ENCODE measurements at regions not wholly inside any gene's neighbourhood (a gene's known extent, or its start where the extent isn't known, plus 50 kb on each side); places are given as distances from the start of the nearest gene placed in this dataset.

DNA sequence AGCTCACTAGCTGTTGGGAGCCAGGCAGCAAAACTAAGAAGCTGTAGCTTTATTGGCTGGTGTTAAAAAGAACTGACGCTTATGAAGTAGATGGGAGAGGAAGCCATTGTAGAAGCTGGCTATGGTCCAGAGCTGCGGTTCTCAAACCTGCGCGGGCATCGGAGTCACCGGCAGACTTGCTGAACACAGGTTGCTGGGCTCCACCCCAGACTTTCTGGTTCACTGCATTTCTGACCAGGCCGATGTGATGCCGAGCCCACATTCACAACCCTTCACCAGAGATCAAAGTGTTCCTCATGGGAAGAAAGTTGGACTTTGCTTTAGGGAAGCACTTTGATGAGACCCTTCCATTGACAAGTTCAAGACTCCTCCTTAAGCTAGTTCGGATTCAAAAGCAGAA lies 231.6 kb downstream of the QKI start:
- in situ Hi-C loops (cut with MboI; ENCODE audit: low sequenced_read_pairs): no loop called here
- H2BK120ac ChIP-seq (ENCODE audit: low read depth, low read length): no peak overlapping the region
- H2AFZ ChIP-seq (replicated peaks; ENCODE audit: low read length, poor library complexity): no peak overlapping the region
- H2BK20ac ChIP-seq (ENCODE audit: low read depth, low read length): no peak overlapping the region
- dilution Hi-C loops (cut with HindIII; ENCODE audit: low sequenced_read_pairs, unreplicated experiment): no loop called here
- no peak overlapping the region for H4K5ac ChIP-seq (ENCODE audit: low read depth, low read length)
- no peak overlapping the region for H3K9ac ChIP-seq (ENCODE audit: low read depth, low read length)
- H3K4me2 ChIP-seq (ENCODE audit: low read depth, low read length): no peak overlapping the region
- H3K18ac ChIP-seq (ENCODE audit: low read depth, low read length): no peak overlapping the region
- no peak overlapping the region for H3K4ac ChIP-seq (ENCODE audit: low read depth, low read length)
- H3K56ac ChIP-seq (ENCODE audit: extremely low read depth, insufficient read depth, low read length): no peak overlapping the region
- H4K8ac ChIP-seq (ENCODE audit: low read depth in 2 of 2, low read length in 2 of 2): no peak overlapping the region
- no CpG with 5 or more reads among the region's 9 CpGs for WGBS, 2 experiments (ENCODE audit: extremely low coverage in 2 of 2, insufficient read length in 1 of 2)
- POLR2A ChIA-PET (ENCODE audit: unreplicated experiment): no interaction called here
- no peaks in the 10 kb centered on the region for H3K36me3 ChIP-seq (ENCODE audit: control insufficient read depth, insufficient read depth, low read length)
- no peak overlapping the region for H2AK9ac ChIP-seq (replicated peaks; ENCODE audit: low read depth, low read length, poor library complexity)
- no peak overlapping the region for H3K4me3 ChIP-seq (ENCODE audit: insufficient read depth, low read depth, low read length)
- H3K27ac ChIP-seq (ENCODE audit: insufficient read depth, low read length): no peak overlapping the region
- TF ChIP-seq NFE2L2 (IDR thresholded peaks at IDR 0.05; ENCODE audit: low read depth, low read length): no peak
- TF ChIP-seq RAD21 (IDR thresholded peaks at IDR 0.05; ENCODE audit: low read length): no peak
- TF ChIP-seq, protein P1, sequence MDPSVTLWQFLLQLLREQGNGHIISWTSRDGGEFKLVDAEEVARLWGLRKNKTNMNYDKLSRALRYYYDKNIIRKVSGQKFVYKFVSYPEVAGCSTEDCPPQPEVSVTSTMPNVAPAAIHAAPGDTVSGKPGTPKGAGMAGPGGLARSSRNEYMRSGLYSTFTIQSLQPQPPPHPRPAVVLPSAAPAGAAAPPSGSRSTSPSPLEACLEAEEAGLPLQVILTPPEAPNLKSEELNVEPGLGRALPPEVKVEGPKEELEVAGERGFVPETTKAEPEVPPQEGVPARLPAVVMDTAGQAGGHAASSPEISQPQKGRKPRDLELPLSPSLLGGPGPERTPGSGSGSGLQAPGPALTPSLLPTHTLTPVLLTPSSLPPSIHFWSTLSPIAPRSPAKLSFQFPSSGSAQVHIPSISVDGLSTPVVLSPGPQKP (IDR thresholded peaks at IDR 0.05; ENCODE audit: borderline replicate concordance, low read depth, low read length): no peak
- TF ChIP-seq SMC3 (IDR thresholded peaks at IDR 0.05; ENCODE audit: low read depth, low read length): no peak
- TF ChIP-seq, protein P2, sequence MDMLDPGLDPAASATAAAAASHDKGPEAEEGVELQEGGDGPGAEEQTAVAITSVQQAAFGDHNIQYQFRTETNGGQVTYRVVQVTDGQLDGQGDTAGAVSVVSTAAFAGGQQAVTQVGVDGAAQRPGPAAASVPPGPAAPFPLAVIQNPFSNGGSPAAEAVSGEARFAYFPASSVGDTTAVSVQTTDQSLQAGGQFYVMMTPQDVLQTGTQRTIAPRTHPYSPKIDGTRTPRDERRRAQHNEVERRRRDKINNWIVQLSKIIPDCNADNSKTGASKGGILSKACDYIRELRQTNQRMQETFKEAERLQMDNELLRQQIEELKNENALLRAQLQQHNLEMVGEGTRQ (IDR thresholded peaks at IDR 0.05; ENCODE audit: low read depth, low read length): no peak
- no peak for TF ChIP-seq CEBPB (IDR thresholded peaks at IDR 0.05; ENCODE audit: low read depth, low read length)
- TF ChIP-seq, protein P3, sequence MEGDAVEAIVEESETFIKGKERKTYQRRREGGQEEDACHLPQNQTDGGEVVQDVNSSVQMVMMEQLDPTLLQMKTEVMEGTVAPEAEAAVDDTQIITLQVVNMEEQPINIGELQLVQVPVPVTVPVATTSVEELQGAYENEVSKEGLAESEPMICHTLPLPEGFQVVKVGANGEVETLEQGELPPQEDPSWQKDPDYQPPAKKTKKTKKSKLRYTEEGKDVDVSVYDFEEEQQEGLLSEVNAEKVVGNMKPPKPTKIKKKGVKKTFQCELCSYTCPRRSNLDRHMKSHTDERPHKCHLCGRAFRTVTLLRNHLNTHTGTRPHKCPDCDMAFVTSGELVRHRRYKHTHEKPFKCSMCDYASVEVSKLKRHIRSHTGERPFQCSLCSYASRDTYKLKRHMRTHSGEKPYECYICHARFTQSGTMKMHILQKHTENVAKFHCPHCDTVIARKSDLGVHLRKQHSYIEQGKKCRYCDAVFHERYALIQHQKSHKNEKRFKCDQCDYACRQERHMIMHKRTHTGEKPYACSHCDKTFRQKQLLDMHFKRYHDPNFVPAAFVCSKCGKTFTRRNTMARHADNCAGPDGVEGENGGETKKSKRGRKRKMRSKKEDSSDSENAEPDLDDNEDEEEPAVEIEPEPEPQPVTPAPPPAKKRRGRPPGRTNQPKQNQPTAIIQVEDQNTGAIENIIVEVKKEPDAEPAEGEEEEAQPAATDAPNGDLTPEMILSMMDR (conservative IDR thresholded peaks at IDR 0.05; ENCODE audit: low read depth, low read length): no peak
- TF ChIP-seq MXI1 (IDR thresholded peaks at IDR 0.05; ENCODE audit: borderline replicate concordance, low read depth, low read length): no peak
- TF ChIP-seq FOS (IDR thresholded peaks at IDR 0.05; ENCODE audit: low read depth, low read length): no peak
- no peak for TF ChIP-seq MAZ (IDR thresholded peaks at IDR 0.05; ENCODE audit: borderline replicate concordance, low read depth, low read length)
- TF ChIP-seq BHLHE40 (IDR thresholded peaks at IDR 0.05; ENCODE audit: low read depth, low read length): no peak
- TF ChIP-seq RCOR1 (IDR thresholded peaks at IDR 0.05; ENCODE audit: insufficient replicate concordance, low read length): no peak
- no peak for TF ChIP-seq CHD1 (IDR thresholded peaks at IDR 0.05; ENCODE audit: low read depth, low read length)
- no peak for TF ChIP-seq MAFK (IDR thresholded peaks at IDR 0.05; ENCODE audit: low read depth, low read length)
- ATAC-seq (ENCODE audit: low read depth): no peak
- H2BK5ac ChIP-seq (ENCODE audit: low read depth, low read length, poor library complexity, severe bottlenecking): no peak overlapping the region
- no peak overlapping the region for H2AK5ac ChIP-seq (ENCODE audit: low read depth, low read length)
- DNase-seq: no peak
- no peak overlapping the region for H3K23ac ChIP-seq (ENCODE audit: low read depth, low read length)
- no peaks in the 10 kb centered on the region for H3K79me1 ChIP-seq (ENCODE audit: low read depth in 1 of 2, low read length in 2 of 2)
- intact Hi-C loops (cut with micrococcal nuclease): no loop called here
- no peak overlapping the region for H3K14ac ChIP-seq (replicated peaks; ENCODE audit: low read depth, low read length)
- CTCF ChIA-PET: no interaction called here
- H4K20me1 ChIP-seq (ENCODE audit: insufficient read depth, low read length): no peaks in the 10 kb centered on the region
- H3K4me1 ChIP-seq (ENCODE audit: control insufficient read depth, insufficient read depth, low read length): no peaks in the 10 kb centered on the region
- H3K27me3 ChIP-seq (ENCODE audit: control insufficient read depth, insufficient read depth, low read length): peaks cover 2% of the 10 kb centered on the region; the same call in 1 of the 2 replicates
- no peak overlapping the region for H4K91ac ChIP-seq (ENCODE audit: insufficient read depth, low read depth, low read length)
- H3K9me3 ChIP-seq (ENCODE audit: control insufficient read depth, insufficient read depth, low read length): peaks cover 2% of the 10 kb centered on the region; the same call in 1 of the 2 replicates
- no peak overlapping the region for H2BK15ac ChIP-seq (ENCODE audit: low read depth, low read length)
- H3K9me1 ChIP-seq (ENCODE audit: insufficient read depth, low read length): no peaks in the 10 kb centered on the region
- no TSS peak for BruUV-seq (replicated peaks)

All from IMR-90 (cell line).